AG04450 (cell line): ENCODE measurements at regions not wholly inside any gene's neighbourhood (a gene's known extent, or its start where the extent isn't known, plus 50 kb on each side); places are given as distances from the start of the nearest gene placed in this dataset.

Experiments used
- CTCF ChIA-PET: fragments of 300-600, 350-600 bp; formaldehyde crosslinking; extraction: SDS; loops from one replicate; lab custom pipeline; 2022; ENCODE audit warnings: antibody characterized with exemption, inconsistent platforms; lab: Charles Lee
- POLR2A ChIA-PET: fragments of 350-600 bp; formaldehyde crosslinking; extraction: SDS; loops from one replicate; lab custom pipeline; 2021; ENCODE audit warnings: antibody characterized with exemption, inconsistent platforms; lab: Yijun Ruan, JAX
- DNase-seq: peaks from one replicate; pipeline ENCODE4 v3.0.0-alpha.2; 2011; ENCODE audit warnings: low read depth, low spot score
- H3K27ac ChIP-seq: one replicate; pipeline ENCODE4 v1.5.1; 2012; ENCODE audit warnings: low read depth, low read length, control low read depth
- H3K27me3 ChIP-seq: one replicate; pipeline ENCODE4 v1.6.0; 2012; ENCODE audit warnings: low read length; ENCODE audit not compliant: control insufficient read depth, insufficient read depth
- H3K4me3 ChIP-seq: 2 replicates; pipeline ENCODE4 v1.5.1; 2011; ENCODE audit warnings: mild to moderate bottlenecking, low read depth, low read length, control low read depth
- H3K9me3 ChIP-seq: 2 replicates; pipeline ENCODE4 v1.5.1; 2012; ENCODE audit warnings: low read length; ENCODE audit not compliant: control insufficient read depth, insufficient read depth
- TF ChIP-seq, protein P1 (sequence below): IDR thresholded peaks from 2 replicates; pipeline ENCODE4 v1.5.1; 2011; ENCODE audit warnings: low read depth, low read length, control low read depth, inconsistent platforms

DNA sequence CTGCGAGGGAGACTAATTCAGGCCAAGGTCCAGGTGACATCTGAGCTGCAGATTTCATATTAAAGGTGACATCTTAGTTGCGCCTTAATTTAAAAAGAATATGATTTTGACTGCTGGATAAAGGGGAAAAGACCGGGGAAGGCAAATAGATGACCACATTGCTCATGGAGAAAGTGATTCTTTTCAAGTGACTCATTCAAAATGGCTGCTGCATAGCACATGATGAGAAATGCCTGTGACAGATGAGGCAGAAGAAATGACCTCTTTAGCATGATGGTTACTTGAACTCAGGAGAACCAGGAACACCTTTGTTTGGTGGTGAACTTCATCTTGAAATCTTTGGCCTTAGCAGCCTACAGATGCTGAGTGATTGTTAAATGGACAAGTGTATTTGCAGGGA, 385.8 kb upstream of the TRIB2 start:
- no peak overlapping the region for H3K27ac ChIP-seq
- H3K9me3 ChIP-seq = no peaks in the 10 kb centered on the region; the same call in 1 of the 2 replicates
- POLR2A ChIA-PET = no interaction called here
- CTCF ChIA-PET = no interaction called here
- TF ChIP-seq, protein P1, sequence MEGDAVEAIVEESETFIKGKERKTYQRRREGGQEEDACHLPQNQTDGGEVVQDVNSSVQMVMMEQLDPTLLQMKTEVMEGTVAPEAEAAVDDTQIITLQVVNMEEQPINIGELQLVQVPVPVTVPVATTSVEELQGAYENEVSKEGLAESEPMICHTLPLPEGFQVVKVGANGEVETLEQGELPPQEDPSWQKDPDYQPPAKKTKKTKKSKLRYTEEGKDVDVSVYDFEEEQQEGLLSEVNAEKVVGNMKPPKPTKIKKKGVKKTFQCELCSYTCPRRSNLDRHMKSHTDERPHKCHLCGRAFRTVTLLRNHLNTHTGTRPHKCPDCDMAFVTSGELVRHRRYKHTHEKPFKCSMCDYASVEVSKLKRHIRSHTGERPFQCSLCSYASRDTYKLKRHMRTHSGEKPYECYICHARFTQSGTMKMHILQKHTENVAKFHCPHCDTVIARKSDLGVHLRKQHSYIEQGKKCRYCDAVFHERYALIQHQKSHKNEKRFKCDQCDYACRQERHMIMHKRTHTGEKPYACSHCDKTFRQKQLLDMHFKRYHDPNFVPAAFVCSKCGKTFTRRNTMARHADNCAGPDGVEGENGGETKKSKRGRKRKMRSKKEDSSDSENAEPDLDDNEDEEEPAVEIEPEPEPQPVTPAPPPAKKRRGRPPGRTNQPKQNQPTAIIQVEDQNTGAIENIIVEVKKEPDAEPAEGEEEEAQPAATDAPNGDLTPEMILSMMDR = no peak
- H3K4me3 ChIP-seq = no peak overlapping the region
- no peaks in the 10 kb centered on the region for H3K27me3 ChIP-seq
- no peak for DNase-seq

DNA sequence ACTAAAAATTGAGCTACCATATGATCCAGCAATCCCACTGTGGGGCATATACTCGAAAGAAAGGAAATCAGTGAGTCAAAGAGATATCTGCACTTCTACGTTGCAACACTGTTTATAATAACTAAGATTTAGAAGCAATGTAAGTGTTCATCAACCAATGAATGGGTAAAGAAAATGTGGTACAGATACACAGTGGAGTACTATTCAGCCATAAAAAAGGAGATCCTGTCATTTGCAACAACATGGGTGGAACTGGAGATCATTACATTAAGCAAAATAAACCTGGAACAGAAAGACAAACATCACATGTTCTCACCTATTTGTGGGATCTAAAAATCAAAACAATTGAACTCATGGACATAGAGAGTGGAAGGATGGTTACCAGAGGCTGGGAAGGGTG, 385.0 kb upstream of the TRIB2 start:
- no peaks in the 10 kb centered on the region for H3K27me3 ChIP-seq
- no peaks in the 10 kb centered on the region; the same call in 1 of the 2 replicates for H3K9me3 ChIP-seq
- DNase-seq = no peak
- TF ChIP-seq, protein P1 = no peak
- POLR2A ChIA-PET = interaction anchor here (0.8 kb wide), 1 partner anchor 10 kb away, joined by 3 read pairs; no protein-coding TSS in a partner anchor
- H3K27ac ChIP-seq = no peak overlapping the region
- no peak overlapping the region for H3K4me3 ChIP-seq
- CTCF ChIA-PET = no interaction called here

DNA sequence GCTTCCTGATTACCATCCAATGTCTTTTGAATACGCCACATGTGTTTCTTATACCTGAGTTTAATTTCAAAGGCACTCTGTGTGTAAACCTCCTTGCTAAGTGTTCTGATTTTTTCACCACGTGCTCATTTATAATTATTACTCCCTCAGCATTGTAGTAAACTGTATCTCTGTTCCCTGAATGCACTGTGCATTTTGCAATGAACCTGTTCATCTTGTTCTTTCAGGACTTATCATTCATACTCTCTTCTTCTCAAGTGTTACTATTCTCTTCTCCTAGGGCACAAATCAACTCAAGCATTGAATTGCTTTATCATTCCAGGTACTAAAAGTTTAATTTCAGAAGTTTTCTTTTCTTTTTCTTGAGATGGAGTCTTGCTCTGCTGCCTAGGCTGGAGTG, 383.4 kb upstream of the TRIB2 start:
- POLR2A ChIA-PET = no interaction called here
- TF ChIP-seq, protein P1 = no peak
- Histone ChIP-seq H3K9me3 (no peaks in the 10 kb centered on the region; the same call in 1 of the 2 replicates), H3K4me3 (no peak overlapping the region), H3K27ac (no peak overlapping the region), H3K27me3 (no peaks in the 10 kb centered on the region)
- DNase-seq = no peak
- CTCF ChIA-PET = no interaction called here

DNA sequence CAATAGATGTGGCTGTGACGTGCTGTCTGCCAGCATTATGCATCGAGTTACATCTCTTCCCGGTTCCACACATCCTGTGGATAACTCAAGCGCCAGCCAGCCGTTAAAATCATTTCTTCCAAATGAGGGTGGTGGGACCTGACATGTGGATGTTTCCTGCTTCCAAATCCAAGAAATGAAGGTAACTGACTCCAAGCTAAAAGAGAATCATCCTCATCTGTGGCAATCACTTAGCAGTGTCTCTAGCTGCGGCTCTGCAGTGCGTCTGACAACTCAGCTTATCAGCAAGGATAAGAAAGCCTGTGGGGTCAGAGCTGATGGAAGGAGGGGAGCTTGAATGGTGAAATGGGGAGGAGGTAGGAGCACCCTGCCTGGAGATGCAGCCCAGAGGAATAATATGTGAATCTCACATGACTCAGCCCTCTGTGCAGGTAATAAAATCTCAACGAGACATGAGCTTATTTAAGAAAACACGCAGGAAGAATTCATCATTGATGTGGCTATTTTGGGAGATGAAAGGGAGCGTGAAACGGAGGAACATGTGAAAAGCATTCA, 382.2 kb upstream of the TRIB2 start:
- no peaks in the 10 kb centered on the region for H3K27me3 ChIP-seq
- CTCF ChIA-PET = no interaction called here
- TF ChIP-seq, protein P1 = no peak
- H3K4me3 ChIP-seq = no peak overlapping the region
- DNase-seq = no peak
- no peaks in the 10 kb centered on the region for H3K9me3 ChIP-seq
- POLR2A ChIA-PET = no interaction called here
- H3K27ac ChIP-seq = no peak overlapping the region

DNA sequence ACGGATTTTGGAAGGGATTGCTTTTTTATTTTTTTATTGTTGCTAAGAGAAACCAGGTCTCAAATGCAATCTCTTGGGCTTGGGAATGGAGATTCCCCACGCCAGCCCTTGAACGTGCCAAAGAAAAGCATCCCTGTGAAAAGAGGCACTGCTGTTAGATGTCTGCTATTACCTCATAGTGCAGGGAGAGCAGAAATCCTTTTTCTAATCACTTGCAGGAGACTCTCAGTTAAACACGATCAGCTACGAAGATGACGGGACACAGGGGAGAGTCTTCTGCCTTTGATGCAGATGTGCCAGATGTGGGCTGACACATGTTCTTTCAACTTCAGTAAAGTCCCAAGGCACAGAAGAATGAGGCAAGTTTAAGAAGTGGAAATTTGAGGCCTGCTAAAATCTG, 381.6 kb upstream of the TRIB2 start:
- Histone ChIP-seq H3K27me3 (no peaks in the 10 kb centered on the region), H3K9me3 (no peaks in the 10 kb centered on the region), H3K4me3 (no peak overlapping the region), H3K27ac (no peak overlapping the region)
- POLR2A ChIA-PET = no interaction called here
- CTCF ChIA-PET = no interaction called here
- no peak for DNase-seq
- TF ChIP-seq, protein P1 = no peak
